GM23248 (cell line): ENCODE measurements at regions not wholly inside any gene's neighbourhood (a gene's known extent, or its start where the extent isn't known, plus 50 kb on each side); places are given as distances from the start of the nearest gene placed in this dataset.

Experiments
- EZH2 ChIP-seq: fragments of 200-600 bp; sonication (generic); IDR thresholded peaks from 2 replicates; pipeline ENCODE4 v1.6.1; 2018; ENCODE audit warnings: antibody characterized with exemption, mild to moderate bottlenecking; ENCODE audit not compliant: insufficient read depth, poor library complexity, severe bottlenecking
- EZH2phosphoT487 ChIP-seq: fragments of 200-600 bp; sonication (generic); IDR thresholded peaks from 2 replicates; pipeline ENCODE4 v1.6.1; 2018; ENCODE audit warnings: antibody characterized with exemption, moderate library complexity, mild to moderate bottlenecking, low read depth; ENCODE audit not compliant: insufficient read depth

DNA sequence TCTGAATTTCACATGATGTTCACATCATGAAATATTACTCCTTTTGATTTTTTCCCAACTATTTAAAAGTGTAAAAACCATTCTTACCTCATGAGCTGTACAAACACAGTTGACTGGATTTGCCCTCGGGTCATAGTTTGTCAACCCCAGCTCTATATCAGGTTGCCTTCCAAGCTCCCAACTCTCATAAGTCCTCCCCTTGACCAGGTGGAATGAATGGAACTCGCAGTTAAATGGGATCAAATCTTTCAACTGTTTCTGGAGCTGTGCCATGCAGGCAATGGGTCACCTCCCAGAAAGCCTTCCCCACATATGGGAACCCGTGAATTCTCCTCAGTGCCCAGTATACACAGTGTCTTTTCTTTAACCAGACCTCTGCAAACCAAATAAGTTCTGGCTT, 169.8 kb upstream of the FOXD3 start:
- TF ChIP-seq EZH2phosphoT487 (no peak), EZH2 (no peak)
